Lower leg skin (tissue), 3 donors: ENCODE measurements at regions not wholly inside any gene's neighbourhood (a gene's known extent, or its start where the extent isn't known, plus 50 kb on each side); places are given as distances from the start of the nearest gene placed in this dataset.

Experiments used
- POLR2A ChIP-seq, 2 donors: fragments of 450-650 bp; IDR thresholded peaks; one replicate each; pipeline ENCODE4 v1.6.1; 2016 to 2017; ENCODE audit warnings: antibody characterized with exemption in 2 of 2, mild to moderate bottlenecking in 1 of 2, moderate library complexity in 1 of 2
- TF ChIP-seq, protein P1 (sequence below), 3 donors: fragments of 450-650 bp; IDR thresholded peaks; one replicate each; pipeline ENCODE4 v1.5.1; 2016; ENCODE audit warnings: antibody characterized with exemption in 3 of 3, mild to moderate bottlenecking in 3 of 3, moderate library complexity in 2 of 3

DNA sequence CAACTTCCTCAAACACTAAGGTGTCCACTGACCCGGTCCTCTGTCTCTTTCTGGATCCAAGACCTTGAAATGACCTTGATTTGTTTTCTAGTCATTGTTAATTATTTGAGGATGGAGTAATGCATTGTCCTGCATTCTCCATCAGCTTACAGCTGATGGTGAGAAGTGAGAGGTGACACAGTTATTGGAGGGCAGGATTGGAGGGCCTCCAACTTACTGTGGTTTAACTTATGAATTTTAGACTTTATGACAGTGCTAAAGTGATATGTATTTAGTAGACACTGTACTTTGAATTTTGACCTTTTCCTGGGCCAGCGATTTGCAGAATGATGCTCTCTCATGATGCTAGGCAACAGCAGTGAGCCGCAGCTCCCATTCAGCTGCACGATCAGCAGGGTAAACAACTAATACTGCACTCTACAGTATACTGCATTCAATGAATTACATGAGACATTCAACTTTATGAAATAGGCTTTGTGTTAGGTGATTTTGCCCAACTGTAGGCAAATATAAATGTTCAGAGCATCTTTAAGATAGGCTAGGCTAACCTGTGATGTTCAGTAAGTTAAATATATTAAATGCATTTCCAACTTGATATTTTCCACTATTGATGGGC is 200.0 kb upstream of the MEX3C start:
- TF ChIP-seq, protein P1, sequence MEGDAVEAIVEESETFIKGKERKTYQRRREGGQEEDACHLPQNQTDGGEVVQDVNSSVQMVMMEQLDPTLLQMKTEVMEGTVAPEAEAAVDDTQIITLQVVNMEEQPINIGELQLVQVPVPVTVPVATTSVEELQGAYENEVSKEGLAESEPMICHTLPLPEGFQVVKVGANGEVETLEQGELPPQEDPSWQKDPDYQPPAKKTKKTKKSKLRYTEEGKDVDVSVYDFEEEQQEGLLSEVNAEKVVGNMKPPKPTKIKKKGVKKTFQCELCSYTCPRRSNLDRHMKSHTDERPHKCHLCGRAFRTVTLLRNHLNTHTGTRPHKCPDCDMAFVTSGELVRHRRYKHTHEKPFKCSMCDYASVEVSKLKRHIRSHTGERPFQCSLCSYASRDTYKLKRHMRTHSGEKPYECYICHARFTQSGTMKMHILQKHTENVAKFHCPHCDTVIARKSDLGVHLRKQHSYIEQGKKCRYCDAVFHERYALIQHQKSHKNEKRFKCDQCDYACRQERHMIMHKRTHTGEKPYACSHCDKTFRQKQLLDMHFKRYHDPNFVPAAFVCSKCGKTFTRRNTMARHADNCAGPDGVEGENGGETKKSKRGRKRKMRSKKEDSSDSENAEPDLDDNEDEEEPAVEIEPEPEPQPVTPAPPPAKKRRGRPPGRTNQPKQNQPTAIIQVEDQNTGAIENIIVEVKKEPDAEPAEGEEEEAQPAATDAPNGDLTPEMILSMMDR (IDR thresholded peaks at IDR 0.05): no peak
- TF ChIP-seq POLR2A (IDR thresholded peaks at IDR 0.05): no peak
